Effector memory CD8-positive, alpha-beta T cell (primary cell): ENCODE measurements at regions not wholly inside any gene's neighbourhood (a gene's known extent, or its start where the extent isn't known, plus 50 kb on each side); places are given as distances from the start of the nearest gene placed in this dataset.

Experiments used
- ATAC-seq: fragments of 150-1000 bp; cut with Tn5 transposase; replicated peaks from 2 replicates; pipeline ENCODE4 v1.10.0; 2021; ENCODE audit warnings: mild to moderate bottlenecking, moderate library complexity
- DNase-seq, 3 experiments: peaks; one replicate each; pipeline ENCODE4 v3.0.0; 2021
- H3K27ac Mint-ChIP-seq, 2 donors: one replicate each; pipeline ENCODE4 v1.8.0; 2022; ENCODE audit warnings: mild to moderate bottlenecking in 2 of 2, mixed read lengths in 2 of 2, moderate library complexity in 2 of 2
- H3K27me3 Mint-ChIP-seq, 2 donors: one replicate each; pipeline ENCODE4 v1.8.0; 2022; ENCODE audit warnings: mixed read lengths in 2 of 2
- H3K36me3 Mint-ChIP-seq: one replicate; pipeline ENCODE4 v1.8.0; 2022; ENCODE audit warnings: mild to moderate bottlenecking, moderate library complexity, mixed read lengths; ENCODE audit not compliant: insufficient read depth
- H3K4me1 Mint-ChIP-seq, 2 donors: one replicate each; pipeline ENCODE4 v1.8.0; 2022; ENCODE audit warnings: low read depth in 2 of 2, mixed read lengths in 2 of 2
- H3K4me3 Mint-ChIP-seq, 2 donors: one replicate each; pipeline ENCODE4 v1.8.0; 2022; ENCODE audit warnings: mild to moderate bottlenecking in 2 of 2, mixed read lengths in 2 of 2, moderate library complexity in 2 of 2
- H3K9me3 Mint-ChIP-seq, 2 donors: one replicate each; pipeline ENCODE4 v1.8.0; 2022; ENCODE audit warnings: mixed read lengths in 2 of 2

- peaks cover 8% of the 10 kb centered on the region in 2 donors for H3K9me3 Mint-ChIP-seq
- H3K4me3 Mint-ChIP-seq, result no peak overlapping the region
- no peaks in the 10 kb centered on the region for H3K4me1 Mint-ChIP-seq
- no peaks in the 10 kb centered on the region for H3K36me3 Mint-ChIP-seq
- ATAC-seq (no peak), DNase-seq (no peak)
- no peak overlapping the region for H3K27ac Mint-ChIP-seq
- no peaks in the 10 kb centered on the region for H3K27me3 Mint-ChIP-seq
Measured at GRCh38 chr2:83595121-83595690, 863.9 kb downstream of the SUCLG1 start.

DNA sequence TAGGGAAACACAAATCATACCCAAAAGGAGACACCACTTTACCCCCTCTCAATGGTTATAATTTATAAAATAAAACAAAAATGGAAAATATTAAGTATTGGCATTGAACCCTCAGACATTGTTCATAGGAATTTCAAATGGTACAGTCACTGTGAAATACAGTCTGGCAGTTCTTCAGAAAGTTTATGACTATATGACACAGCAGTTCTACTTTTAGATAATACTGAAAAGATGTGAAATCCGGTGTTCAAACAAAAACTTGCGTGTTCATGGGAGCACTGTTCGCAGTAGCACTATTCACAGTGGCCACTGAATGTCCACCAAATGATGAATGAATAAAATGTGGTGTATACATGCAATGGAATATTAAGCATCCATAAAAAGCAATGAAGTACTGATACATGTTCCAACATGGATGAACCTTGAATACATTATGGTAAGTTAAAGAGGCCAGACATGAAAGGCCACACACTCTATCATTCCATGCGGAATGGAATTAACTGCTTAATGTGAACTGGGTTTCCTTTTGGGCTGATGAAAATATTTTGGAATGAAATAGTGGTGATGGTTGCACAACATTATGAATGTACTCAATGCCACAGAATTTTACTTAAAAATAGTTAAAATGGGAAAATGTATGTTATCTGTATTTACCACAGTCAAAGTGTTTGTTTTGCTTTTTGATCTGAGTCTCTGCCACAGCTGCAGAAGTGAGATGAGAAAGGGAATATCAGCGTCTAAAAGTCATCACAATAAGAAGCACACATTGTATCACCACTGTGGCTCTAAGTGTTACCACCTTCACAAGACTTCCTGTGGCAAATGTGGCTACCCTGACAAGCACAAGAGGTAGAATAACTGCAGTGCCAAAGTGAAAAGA is 864.6 kb downstream of the SUCLG1 start:
- Mint-ChIP-seq H3K27me3 (no peaks in the 10 kb centered on the region), H3K9me3 (peaks cover 8% of the 10 kb centered on the region in 2 donors), H3K4me1 (no peaks in the 10 kb centered on the region), H3K36me3 (no peaks in the 10 kb centered on the region), H3K4me3 (no peak overlapping the region), H3K27ac (no peak overlapping the region)
- DNase-seq (no peak), ATAC-seq (no peak)

- Mint-ChIP-seq H3K36me3 (no peaks in the 10 kb centered on the region), H3K27me3 (no peaks in the 10 kb centered on the region), H3K27ac (no peak overlapping the region), H3K4me1 (no peaks in the 10 kb centered on the region), H3K4me3 (no peak overlapping the region), H3K9me3 (peaks cover 11 to 13% of the 10 kb centered on the region in 2 donors)
- ATAC-seq (no peak), DNase-seq (no peak)
Measured at GRCh38 chr2:83587309-83587708, 871.8 kb downstream of the SUCLG1 start.

GRCh38 chr2:83585250-83585649 is 873.8 kb downstream of the SUCLG1 start:
- H3K4me3 Mint-ChIP-seq, result no peak overlapping the region
- no peaks in the 10 kb centered on the region for H3K36me3 Mint-ChIP-seq
- DNase-seq (no peak), ATAC-seq (no peak)
- no peak overlapping the region for H3K27ac Mint-ChIP-seq
- no peaks in the 10 kb centered on the region for H3K27me3 Mint-ChIP-seq
- H3K4me1 Mint-ChIP-seq, result no peaks in the 10 kb centered on the region
- H3K9me3 Mint-ChIP-seq, result peaks cover 10 to 13% of the 10 kb centered on the region in 2 donors

DNA sequence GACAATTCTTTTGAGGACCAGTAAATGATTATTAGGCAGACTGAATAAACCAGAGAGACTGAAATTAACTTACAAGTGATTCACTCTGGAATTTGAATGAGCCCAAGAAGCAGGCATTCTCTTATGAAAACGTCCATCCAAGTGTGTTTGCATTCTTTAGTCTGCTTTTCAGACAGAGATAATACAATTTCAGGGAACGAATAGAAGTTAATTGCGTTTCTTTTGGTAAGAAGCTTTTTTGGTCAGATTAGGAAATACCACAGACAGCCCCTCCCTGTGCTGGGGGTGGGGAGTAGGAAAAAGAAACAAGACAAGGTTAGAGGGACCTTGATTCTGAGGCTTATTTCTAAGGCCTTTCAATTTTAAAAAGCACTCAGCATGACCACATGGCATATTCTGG is 874.4 kb downstream of the SUCLG1 start:
- no peak overlapping the region for H3K4me3 Mint-ChIP-seq
- ATAC-seq (no peak), DNase-seq (no peak)
- H3K4me1 Mint-ChIP-seq, result no peaks in the 10 kb centered on the region
- no peak overlapping the region for H3K27ac Mint-ChIP-seq
- peaks cover 10 to 13% of the 10 kb centered on the region in 2 donors for H3K9me3 Mint-ChIP-seq
- H3K36me3 Mint-ChIP-seq, result no peaks in the 10 kb centered on the region
- no peaks in the 10 kb centered on the region for H3K27me3 Mint-ChIP-seq

DNA sequence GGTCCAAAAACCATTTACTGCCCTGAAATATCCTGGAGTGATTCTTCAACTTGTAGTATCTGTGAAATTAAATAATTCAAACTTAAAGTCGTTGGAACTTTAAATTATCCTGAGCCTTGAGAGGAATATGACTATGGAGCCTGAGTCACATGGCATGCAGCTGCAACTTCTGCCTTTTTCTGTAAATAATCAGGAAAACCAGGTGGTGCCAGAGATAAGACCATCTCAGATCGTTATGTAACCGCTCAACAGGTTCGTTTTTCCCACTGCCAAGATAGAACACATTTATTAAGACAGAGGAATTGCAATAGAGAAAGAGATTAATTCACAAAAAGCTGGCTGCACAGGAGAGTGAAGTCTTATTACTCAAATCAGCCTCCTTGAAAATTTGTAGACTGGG is 876.5 kb downstream of the SUCLG1 start:
- ATAC-seq (no peak), DNase-seq (no peak)
- H3K36me3 Mint-ChIP-seq, result no peaks in the 10 kb centered on the region
- no peak overlapping the region for H3K4me3 Mint-ChIP-seq
- peaks cover 6% of the 10 kb centered on the region in 2 donors for H3K9me3 Mint-ChIP-seq
- H3K27ac Mint-ChIP-seq, result no peak overlapping the region
- H3K27me3 Mint-ChIP-seq, result no peaks in the 10 kb centered on the region
- no peaks in the 10 kb centered on the region for H3K4me1 Mint-ChIP-seq

- Mint-ChIP-seq H3K9me3 (peaks cover 4 to 12% of the 10 kb centered on the region in 2 donors), H3K27ac (no peak overlapping the region), H3K4me1 (no peaks in the 10 kb centered on the region), H3K4me3 (no peak overlapping the region), H3K27me3 (no peaks in the 10 kb centered on the region), H3K36me3 (no peaks in the 10 kb centered on the region)
- DNase-seq (no peak), ATAC-seq (no peak)
Measured at GRCh38 chr2:83579507-83579906, 879.6 kb downstream of the SUCLG1 start.

DNA sequence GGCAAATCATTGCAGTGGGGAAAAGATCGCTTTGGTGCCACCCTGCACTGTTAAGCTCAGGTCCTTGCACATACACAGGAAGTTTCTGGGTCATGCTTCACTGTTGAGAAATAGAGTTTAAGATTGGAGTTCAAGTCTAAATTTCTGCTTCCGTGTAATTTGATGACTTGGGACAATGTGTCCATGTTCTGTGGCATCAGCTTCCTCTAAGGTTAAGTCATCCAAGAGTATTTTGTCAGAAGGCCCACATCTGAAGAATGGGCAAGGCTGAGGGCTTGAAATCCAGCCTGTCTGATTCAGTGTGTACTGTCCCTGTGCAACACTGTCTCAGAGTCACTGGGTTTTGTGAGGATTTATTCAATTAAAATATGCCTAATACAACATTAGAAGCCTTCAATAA is 880.7 kb downstream of the SUCLG1 start:
- ATAC-seq, result no peak
- peaks cover 4 to 12% of the 10 kb centered on the region in 2 donors for H3K9me3 Mint-ChIP-seq
- H3K4me1 Mint-ChIP-seq, result no peaks in the 10 kb centered on the region
- H3K27ac Mint-ChIP-seq, result no peak overlapping the region
- H3K27me3 Mint-ChIP-seq, result no peaks in the 10 kb centered on the region
- H3K36me3 Mint-ChIP-seq, result no peaks in the 10 kb centered on the region
- H3K4me3 Mint-ChIP-seq, result no peak overlapping the region
- no peak for DNase-seq

DNA sequence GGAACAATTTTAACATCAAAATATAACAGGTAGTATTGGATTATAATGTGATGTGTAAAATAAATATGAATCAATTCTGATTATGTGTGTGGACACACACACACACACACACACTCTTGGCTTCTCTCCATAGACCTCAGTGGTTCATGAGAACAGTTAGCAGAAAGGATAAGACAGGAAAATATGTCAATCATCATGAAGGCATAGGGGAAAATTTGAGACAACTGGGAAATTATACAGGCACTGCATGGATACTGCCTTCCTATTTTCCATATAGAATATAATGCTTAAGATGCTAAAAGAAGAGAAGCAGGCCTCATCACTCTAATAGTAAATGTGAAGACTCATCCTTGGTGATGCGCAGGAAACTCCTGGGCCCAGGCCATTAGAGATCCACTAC is 884.5 kb downstream of the SUCLG1 start:
- no peaks in the 10 kb centered on the region for H3K4me1 Mint-ChIP-seq
- ATAC-seq, result no peak
- no peaks in the 10 kb centered on the region for H3K27me3 Mint-ChIP-seq
- H3K9me3 Mint-ChIP-seq, result peaks cover 0 to 6% of the 10 kb centered on the region in 2 donors
- H3K27ac Mint-ChIP-seq, result no peak overlapping the region
- DNase-seq, result no peak
- no peaks in the 10 kb centered on the region for H3K36me3 Mint-ChIP-seq
- H3K4me3 Mint-ChIP-seq, result no peak overlapping the region

DNA sequence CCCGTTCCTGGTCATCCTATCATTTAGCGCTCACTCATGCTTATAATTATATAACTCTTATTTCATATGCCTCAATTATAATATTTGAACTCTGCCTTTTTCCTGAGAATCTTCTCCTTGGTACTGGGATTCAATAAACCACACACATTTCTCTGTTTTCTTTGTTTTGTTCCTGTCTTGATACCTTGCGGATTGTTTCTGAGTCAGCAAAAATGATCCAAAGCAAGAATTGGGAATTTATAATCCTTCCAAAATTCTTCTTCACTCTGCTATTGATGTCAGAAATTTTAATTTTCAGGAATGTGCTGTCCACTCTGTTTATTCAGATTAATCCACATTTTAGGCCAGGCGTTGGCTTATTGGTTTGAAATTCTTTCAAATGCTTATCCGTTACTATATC is 886.0 kb downstream of the SUCLG1 start:
- H3K36me3 Mint-ChIP-seq, result no peaks in the 10 kb centered on the region
- H3K27me3 Mint-ChIP-seq, result no peaks in the 10 kb centered on the region
- no peaks in the 10 kb centered on the region for H3K4me1 Mint-ChIP-seq
- H3K4me3 Mint-ChIP-seq, result no peak overlapping the region
- ATAC-seq (no peak), DNase-seq (no peak)
- H3K9me3 Mint-ChIP-seq, result peaks cover 2 to 13% of the 10 kb centered on the region in 2 donors
- no peak overlapping the region for H3K27ac Mint-ChIP-seq

DNA sequence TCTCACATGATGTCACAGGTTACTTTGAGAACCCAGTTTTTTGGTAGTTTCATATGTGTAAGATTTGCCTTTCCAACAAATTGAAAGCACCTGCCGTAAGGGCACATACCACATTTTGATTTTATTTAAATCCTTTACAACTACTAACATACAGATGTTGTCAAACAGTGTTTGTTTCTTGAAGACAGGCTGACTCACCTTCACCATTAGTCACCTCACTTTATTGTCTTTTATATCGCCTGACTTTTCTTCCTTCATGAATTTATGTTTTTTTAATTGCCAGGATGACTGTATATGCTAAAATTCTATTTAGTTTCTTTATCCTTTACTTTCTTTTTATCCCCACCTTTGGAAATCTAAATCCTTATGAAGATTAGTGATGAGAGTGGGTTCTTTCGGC is 886.7 kb downstream of the SUCLG1 start:
- ATAC-seq, result no peak
- H3K27me3 Mint-ChIP-seq, result no peaks in the 10 kb centered on the region
- H3K4me3 Mint-ChIP-seq, result no peak overlapping the region
- DNase-seq, result no peak
- H3K9me3 Mint-ChIP-seq, result peaks cover 2 to 13% of the 10 kb centered on the region in 2 donors
- H3K4me1 Mint-ChIP-seq, result no peaks in the 10 kb centered on the region
- H3K27ac Mint-ChIP-seq, result no peak overlapping the region
- no peaks in the 10 kb centered on the region for H3K36me3 Mint-ChIP-seq

GRCh38 chr2:83567551-83567950 is 891.5 kb downstream of the SUCLG1 start:
- DNase-seq (no peak), ATAC-seq (no peak)
- H3K36me3 Mint-ChIP-seq, result no peaks in the 10 kb centered on the region
- peaks cover 2 to 7% of the 10 kb centered on the region in 2 donors for H3K9me3 Mint-ChIP-seq
- no peaks in the 10 kb centered on the region for H3K4me1 Mint-ChIP-seq
- H3K4me3 Mint-ChIP-seq, result no peak overlapping the region
- no peak overlapping the region for H3K27ac Mint-ChIP-seq
- no peaks in the 10 kb centered on the region for H3K27me3 Mint-ChIP-seq

DNA sequence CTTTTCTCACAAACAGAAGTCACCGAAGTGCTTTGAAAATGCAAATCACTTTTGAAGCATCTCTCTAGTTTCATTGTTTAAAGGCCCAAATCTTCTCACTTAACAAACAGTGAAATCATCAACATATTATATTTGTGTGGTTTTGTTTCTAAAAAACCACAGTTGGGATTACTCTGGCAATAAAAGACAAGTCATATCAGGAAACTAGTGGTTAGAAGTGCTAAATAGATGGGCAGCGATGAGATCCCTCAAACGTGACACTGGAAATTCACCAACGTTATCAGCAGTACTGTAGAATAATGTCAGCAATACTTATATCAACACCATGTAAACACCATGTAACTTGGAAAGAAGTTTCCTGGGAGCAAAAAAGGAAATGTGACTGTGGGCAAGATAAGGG is 893.5 kb downstream of the SUCLG1 start:
- H3K27ac Mint-ChIP-seq, result no peak overlapping the region
- H3K27me3 Mint-ChIP-seq, result no peaks in the 10 kb centered on the region
- no peaks in the 10 kb centered on the region for H3K36me3 Mint-ChIP-seq
- ATAC-seq (no peak), DNase-seq (no peak)
- peaks cover 2 to 7% of the 10 kb centered on the region in 2 donors for H3K9me3 Mint-ChIP-seq
- H3K4me3 Mint-ChIP-seq, result no peak overlapping the region
- no peaks in the 10 kb centered on the region for H3K4me1 Mint-ChIP-seq

GRCh38 chr2:83565181-83565580 is 893.9 kb downstream of the SUCLG1 start:
- H3K4me3 Mint-ChIP-seq, result no peak overlapping the region
- H3K4me1 Mint-ChIP-seq, result no peaks in the 10 kb centered on the region
- H3K36me3 Mint-ChIP-seq, result no peaks in the 10 kb centered on the region
- ATAC-seq (no peak), DNase-seq (no peak)
- peaks cover 2 to 7% of the 10 kb centered on the region in 2 donors for H3K9me3 Mint-ChIP-seq
- H3K27me3 Mint-ChIP-seq, result no peaks in the 10 kb centered on the region
- H3K27ac Mint-ChIP-seq, result no peak overlapping the region
